ENCODE measurements at regions not wholly inside any gene's neighbourhood (a gene's known extent, or its start where the extent isn't known, plus 50 kb on each side); places are given as distances from the start of the nearest gene placed in this dataset.

- no peak for DNase-seq (ENCODE audit: low spot score)
- TF ChIP-seq CTCF (IDR thresholded peaks at IDR 0.05; ENCODE audit: extremely low read depth, missing control alignments): no peak
Observed at GRCh38 chr1:90835661-90836344, 118.7 kb upstream of the BARHL2 start.

GRCh38 chr1:90834886-90835660, 118.0 kb upstream of the BARHL2 start:
- TF ChIP-seq CTCF (IDR thresholded peaks at IDR 0.05; ENCODE audit: extremely low read depth, missing control alignments): no peak
- no peak for DNase-seq (ENCODE audit: low spot score)

- no peak for DNase-seq (ENCODE audit: low spot score)
- TF ChIP-seq CTCF (IDR thresholded peaks at IDR 0.05; ENCODE audit: extremely low read depth, missing control alignments): no peak
Observed at GRCh38 chr1:90834354-90834885, 117.3 kb upstream of the BARHL2 start.

GRCh38 chr1:90833466-90834110, 116.5 kb upstream of the BARHL2 start:
- no peak for DNase-seq (ENCODE audit: low spot score)
- TF ChIP-seq CTCF (IDR thresholded peaks at IDR 0.05; ENCODE audit: extremely low read depth, missing control alignments): no peak

- DNase-seq (ENCODE audit: low spot score): no peak
- TF ChIP-seq CTCF (IDR thresholded peaks at IDR 0.05; ENCODE audit: extremely low read depth, missing control alignments): no peak
Observed at GRCh38 chr1:90831910-90832309, 114.8 kb upstream of the BARHL2 start.

GRCh38 chr1:90826834-90827233, 109.7 kb upstream of the BARHL2 start:
- no peak for TF ChIP-seq CTCF (IDR thresholded peaks at IDR 0.05; ENCODE audit: extremely low read depth, missing control alignments)
- no peak for DNase-seq (ENCODE audit: low spot score)

GRCh38 chr1:90826024-90826423, 108.9 kb upstream of the BARHL2 start:
- DNase-seq (ENCODE audit: low spot score): no peak
- TF ChIP-seq CTCF (IDR thresholded peaks at IDR 0.05; ENCODE audit: extremely low read depth, missing control alignments): no peak

All from GM20000 (cell line).